ENCODE measurements at regions not wholly inside any gene's neighbourhood (a gene's known extent, or its start where the extent isn't known, plus 50 kb on each side); places are given as distances from the start of the nearest gene placed in this dataset.

DNA sequence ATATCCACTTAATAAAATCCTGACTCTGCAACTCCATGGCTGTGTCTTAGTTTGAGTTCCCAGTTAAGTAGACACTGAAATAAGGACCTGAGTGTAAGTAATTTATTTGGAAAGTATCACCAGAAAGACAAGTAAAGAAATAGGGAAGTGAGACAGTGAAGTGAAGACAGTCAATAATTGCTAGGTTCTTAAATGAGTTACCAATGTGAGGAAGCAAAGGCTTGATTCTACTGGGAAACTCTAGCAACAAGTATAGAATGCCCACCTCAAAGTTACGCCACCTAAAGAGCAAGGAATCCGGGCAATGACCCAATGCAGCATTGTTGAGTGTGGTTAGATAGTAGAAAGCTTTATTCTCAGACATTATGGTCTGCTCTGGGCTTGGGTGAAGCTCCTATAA lies 383.9 kb downstream of the TLR4 start:
- TF ChIP-seq, protein P1, sequence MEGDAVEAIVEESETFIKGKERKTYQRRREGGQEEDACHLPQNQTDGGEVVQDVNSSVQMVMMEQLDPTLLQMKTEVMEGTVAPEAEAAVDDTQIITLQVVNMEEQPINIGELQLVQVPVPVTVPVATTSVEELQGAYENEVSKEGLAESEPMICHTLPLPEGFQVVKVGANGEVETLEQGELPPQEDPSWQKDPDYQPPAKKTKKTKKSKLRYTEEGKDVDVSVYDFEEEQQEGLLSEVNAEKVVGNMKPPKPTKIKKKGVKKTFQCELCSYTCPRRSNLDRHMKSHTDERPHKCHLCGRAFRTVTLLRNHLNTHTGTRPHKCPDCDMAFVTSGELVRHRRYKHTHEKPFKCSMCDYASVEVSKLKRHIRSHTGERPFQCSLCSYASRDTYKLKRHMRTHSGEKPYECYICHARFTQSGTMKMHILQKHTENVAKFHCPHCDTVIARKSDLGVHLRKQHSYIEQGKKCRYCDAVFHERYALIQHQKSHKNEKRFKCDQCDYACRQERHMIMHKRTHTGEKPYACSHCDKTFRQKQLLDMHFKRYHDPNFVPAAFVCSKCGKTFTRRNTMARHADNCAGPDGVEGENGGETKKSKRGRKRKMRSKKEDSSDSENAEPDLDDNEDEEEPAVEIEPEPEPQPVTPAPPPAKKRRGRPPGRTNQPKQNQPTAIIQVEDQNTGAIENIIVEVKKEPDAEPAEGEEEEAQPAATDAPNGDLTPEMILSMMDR (conservative IDR thresholded peaks at IDR 0.05; ENCODE audit: low read length): no peak
- TF ChIP-seq EZH2phosphoT487 (IDR thresholded peaks at IDR 0.05; ENCODE audit: borderline replicate concordance): no peak
